ENCODE measurements at regions not wholly inside any gene's neighbourhood (a gene's known extent, or its start where the extent isn't known, plus 50 kb on each side); places are given as distances from the start of the nearest gene placed in this dataset.

GRCh38 chr17:73969956-73970355 lies 233.5 kb upstream of the RPL38 start:
- ATAC-seq (peak in 1 of 3 donors; percentile 53), DNase-seq (no peak)
- H3K27ac Mint-ChIP-seq = no peak overlapping the region
- 27% methylated on average over 6 of the region's 7 CpGs for WGBS (ENCODE audit: insufficient coverage)
- no peak for TF ChIP-seq CTCF (IDR thresholded peaks at IDR 0.05)
- no peaks in the 10 kb centered on the region for H3K4me1 ChIP-seq (ENCODE audit: control insufficient read depth, insufficient read depth, low read length)
- peaks cover 7% of the 10 kb centered on the region for H3K36me3 Mint-ChIP-seq
- no peaks in the 10 kb centered on the region for H3K36me3 ChIP-seq (ENCODE audit: control insufficient read depth, insufficient read depth, low read length)
- H3K9me3 ChIP-seq (ENCODE audit: control insufficient read depth, insufficient read depth, low read length) = no peaks in the 10 kb centered on the region
- H3K27me3 ChIP-seq (ENCODE audit: control insufficient read depth, insufficient read depth, low read length) = no peaks in the 10 kb centered on the region
- H3K4me1 Mint-ChIP-seq = peaks cover 0 to 4% of the 10 kb centered on the region in 2 donors
- intact Hi-C loops (cut with micrococcal nuclease) = no loop called here
- H3K27me3 Mint-ChIP-seq (ENCODE audit: low read depth in 2 of 2) = peaks cover 26 to 71% of the 10 kb centered on the region in 2 donors
- no peak overlapping the region for H3K4me3 Mint-ChIP-seq
- H3K9me3 Mint-ChIP-seq = peaks cover 0 to 2% of the 10 kb centered on the region in 2 donors
- H3K27ac ChIP-seq (ENCODE audit: low read length) = no peak overlapping the region
- H3K4me3 ChIP-seq (ENCODE audit: low read length) = no peak overlapping the region

- peaks cover 26 to 60% of the 10 kb centered on the region in 2 donors for H3K27me3 Mint-ChIP-seq (ENCODE audit: low read depth in 2 of 2)
- no peak for TF ChIP-seq CTCF (IDR thresholded peaks at IDR 0.05)
- intact Hi-C loops (cut with micrococcal nuclease) = no loop called here
Observed at GRCh38 chr17:73971127-73971526, 232.4 kb upstream of the RPL38 start.

GRCh38 chr17:73972056-73972455 lies 231.4 kb upstream of the RPL38 start:
- Mint-ChIP-seq H3K27me3 (ENCODE audit: low read depth in 2 of 2) (peaks cover 24 to 52% of the 10 kb centered on the region in 2 donors), H3K36me3 (no peaks in the 10 kb centered on the region)

More at GRCh38 chr17:73971127-73971526, 232.4 kb upstream of the RPL38 start:
- Mint-ChIP-seq H3K9me3 (no peaks in the 10 kb centered on the region), H3K27ac (no peak overlapping the region), H3K36me3 (no peaks in the 10 kb centered on the region), H3K4me1 (peaks cover 0 to 4% of the 10 kb centered on the region in 2 donors), H3K4me3 (no peak overlapping the region)
- no peak for DNase-seq
- H3K9me3 ChIP-seq (ENCODE audit: control insufficient read depth, insufficient read depth, low read length) = no peaks in the 10 kb centered on the region
- no peaks in the 10 kb centered on the region for H3K4me1 ChIP-seq (ENCODE audit: control insufficient read depth, insufficient read depth, low read length)
- H3K4me3 ChIP-seq (ENCODE audit: low read length) = no peak overlapping the region
- 85% methylated on average over 4 of the region's 4 CpGs for WGBS (ENCODE audit: insufficient coverage)
- H3K27me3 ChIP-seq (ENCODE audit: control insufficient read depth, insufficient read depth, low read length) = no peaks in the 10 kb centered on the region
- no peaks in the 10 kb centered on the region for H3K36me3 ChIP-seq (ENCODE audit: control insufficient read depth, insufficient read depth, low read length)
- no peak for ATAC-seq
- H3K27ac ChIP-seq (ENCODE audit: low read length) = no peak overlapping the region

More at GRCh38 chr17:73972056-73972455, 231.4 kb upstream of the RPL38 start:
- Histone ChIP-seq H3K4me1 (ENCODE audit: control insufficient read depth, insufficient read depth, low read length) (no peaks in the 10 kb centered on the region), H3K36me3 (ENCODE audit: control insufficient read depth, insufficient read depth, low read length) (no peaks in the 10 kb centered on the region), H3K9me3 (ENCODE audit: control insufficient read depth, insufficient read depth, low read length) (no peaks in the 10 kb centered on the region), H3K27ac (ENCODE audit: low read length) (no peak overlapping the region), H3K4me3 (ENCODE audit: low read length) (no peak overlapping the region), H3K27me3 (ENCODE audit: control insufficient read depth, insufficient read depth, low read length) (no peaks in the 10 kb centered on the region)
- Mint-ChIP-seq H3K9me3 (no peaks in the 10 kb centered on the region), H3K4me3 (no peak overlapping the region), H3K4me1 (peaks cover 0 to 4% of the 10 kb centered on the region in 2 donors), H3K27ac (no peak overlapping the region)
- ATAC-seq = no peak
- DNase-seq = no peak
- WGBS (ENCODE audit: insufficient coverage) = 87% methylated on average over 10 of the region's 10 CpGs
- TF ChIP-seq CTCF (IDR thresholded peaks at IDR 0.05) = no peak
- intact Hi-C loops (cut with micrococcal nuclease) = no loop called here
